GM12891 (cell line): ENCODE measurements at regions not wholly inside any gene's neighbourhood (a gene's known extent, or its start where the extent isn't known, plus 50 kb on each side); places are given as distances from the start of the nearest gene placed in this dataset.
"Not testable (repeated sequence)": the region's sequence is repeated elsewhere in the genome, so short reads cannot be mapped to it uniquely, and the experiment has no call there.

ENCODE experiments used
- DNase-seq: peaks from one replicate; pipeline ENCODE4 v3.0.0; 2011; ENCODE audit warnings: low spot score; ENCODE audit not compliant: insufficient read length
- FAIRE-seq: peaks from 2 replicates; lab custom pipeline; 2011; peaks lifted over from hg19 to GRCh38; lab: Jason Lieb, UNC
- PAX5 ChIP-seq: IDR thresholded peaks from 2 replicates; pipeline ENCODE4 v1.6.1; 2011; ENCODE audit warnings: low read length, moderate library complexity, mild to moderate bottlenecking; ENCODE audit not compliant: insufficient read depth, severe bottlenecking
- POLR2A ChIP-seq: IDR thresholded peaks from 2 replicates; pipeline ENCODE4 v1.6.1; 2011; ENCODE audit warnings: low read depth, low read length, control low read depth
- POLR2AphosphoS5 ChIP-seq: IDR thresholded peaks from 2 replicates; pipeline ENCODE4 v1.6.1; 2011; ENCODE audit warnings: low read depth, low read length, control low read depth
- POU2F2 ChIP-seq: IDR thresholded peaks from 2 replicates; pipeline ENCODE4 v1.6.1; 2011; ENCODE audit warnings: low read depth, mild to moderate bottlenecking, control low read depth, low read length, moderate library complexity
- SPI1 ChIP-seq: IDR thresholded peaks from 2 replicates; pipeline ENCODE4 v1.6.1; 2011; ENCODE audit warnings: low read depth, low read length, control low read depth
- TAF1 ChIP-seq: IDR thresholded peaks from 2 replicates; pipeline ENCODE4 v1.6.1; 2011; ENCODE audit warnings: low read depth, low read length, control low read depth

DNA sequence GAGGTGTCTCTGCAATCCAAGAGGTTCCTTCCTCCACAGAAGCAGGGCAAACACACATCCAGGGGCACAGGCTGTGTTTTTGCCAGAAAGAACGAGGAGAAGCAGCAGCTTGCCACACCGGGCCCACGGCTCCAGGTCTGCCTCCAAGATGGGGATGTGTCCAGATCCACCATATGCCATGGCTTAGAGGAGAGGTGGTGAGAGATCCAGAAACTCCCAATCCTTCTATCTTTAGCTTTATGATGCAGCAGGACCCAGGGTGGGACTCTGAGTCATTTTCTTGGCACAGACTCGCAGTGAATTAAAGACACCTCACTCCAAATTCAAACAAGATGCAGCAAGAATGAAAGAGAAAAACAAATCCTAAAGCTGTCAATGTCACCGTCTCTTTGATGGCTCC is 481.4 kb upstream of the TMEM132C start:
- no peak for DNase-seq
- no peak for TF ChIP-seq PAX5
- TF ChIP-seq TAF1, result no peak
- TF ChIP-seq POLR2AphosphoS5, result no peak
- TF ChIP-seq SPI1, result no peak
- TF ChIP-seq POU2F2, result no peak
- no peak for TF ChIP-seq POLR2A
- FAIRE-seq, result no peak

DNA sequence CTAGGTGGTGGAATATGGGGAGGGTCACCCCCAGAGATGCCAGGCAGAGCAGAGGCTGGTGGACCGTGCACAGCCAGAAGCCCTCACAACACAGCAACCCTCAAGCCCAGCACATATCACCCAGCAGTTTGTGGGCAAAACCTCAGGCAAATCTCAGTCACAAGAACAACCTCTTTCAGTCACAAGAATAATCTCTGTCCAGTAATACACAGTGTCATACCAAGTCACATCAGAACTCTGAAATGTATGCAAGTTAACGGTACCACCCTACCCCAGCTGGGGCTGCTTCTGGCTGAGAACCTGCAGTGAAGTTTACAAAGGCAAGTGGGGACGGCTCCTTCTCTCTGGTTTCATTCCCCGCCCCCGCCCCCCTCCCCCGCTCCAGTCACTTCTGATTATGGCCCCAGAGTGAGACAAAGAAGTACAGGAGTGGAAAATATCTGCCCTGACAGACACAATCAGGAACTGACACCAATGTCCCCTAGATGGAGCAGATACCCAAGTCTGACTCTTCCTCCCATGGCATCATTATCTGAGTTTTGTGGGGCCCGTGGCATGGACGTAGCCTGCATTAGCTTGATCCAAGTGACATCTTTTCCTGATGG is 480.9 kb upstream of the TMEM132C start:
- DNase-seq, result no peak

DNA sequence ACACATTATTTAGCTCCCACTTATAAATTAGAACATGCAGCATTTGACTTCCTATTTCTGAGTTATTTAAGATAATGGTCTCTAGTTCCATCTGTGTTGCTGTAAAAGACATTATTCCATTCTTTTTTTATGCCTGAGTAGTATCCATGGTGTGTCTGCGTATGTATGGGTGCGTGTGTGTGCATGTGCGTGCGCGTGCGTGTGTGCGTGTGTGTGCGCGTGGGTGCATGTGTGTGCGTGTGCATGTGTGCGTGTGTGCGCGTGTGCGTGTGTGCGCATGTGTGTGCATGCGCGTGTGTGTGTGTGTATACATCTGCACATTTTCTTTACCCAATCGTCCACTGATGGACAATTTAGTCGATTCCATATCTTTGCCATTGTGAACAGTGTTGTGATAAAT is 479.4 kb upstream of the TMEM132C start:
- FAIRE-seq (no peak), DNase-seq (no peak)
- TF ChIP-seq POLR2AphosphoS5 (no peak), SPI1 (no peak)

More for the DNA sequence above, 480.9 kb upstream of the TMEM132C start:
- TF ChIP-seq SPI1 (no peak), POU2F2 (no peak), PAX5 (no peak), POLR2AphosphoS5 (no peak), TAF1 (no peak), POLR2A (no peak)
- no peak for FAIRE-seq

DNA sequence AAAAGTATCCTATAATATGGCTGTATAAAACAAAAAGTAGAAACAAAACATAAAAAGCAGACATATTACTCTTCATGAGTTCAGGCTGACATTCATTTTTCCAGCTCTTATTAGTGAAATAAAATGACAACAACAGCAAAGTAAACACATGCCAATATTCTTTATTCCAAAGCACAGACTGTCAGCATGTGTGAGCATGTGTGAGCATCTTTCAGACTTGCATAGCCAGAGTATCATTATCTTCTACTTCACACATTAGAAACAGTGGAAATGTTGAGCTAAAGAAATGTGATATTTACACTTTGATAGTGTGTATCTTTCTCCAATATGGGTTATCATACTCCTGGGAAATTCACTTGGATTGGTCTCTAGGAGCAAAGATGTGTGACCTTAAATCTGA is 476.6 kb upstream of the TMEM132C start:
- no peak for TF ChIP-seq POLR2AphosphoS5
- no peak for TF ChIP-seq PAX5
- no peak for TF ChIP-seq SPI1
- no peak for TF ChIP-seq POLR2A
- no peak for TF ChIP-seq TAF1
- no peak for TF ChIP-seq POU2F2
- no peak for FAIRE-seq
- DNase-seq, result no peak

DNA sequence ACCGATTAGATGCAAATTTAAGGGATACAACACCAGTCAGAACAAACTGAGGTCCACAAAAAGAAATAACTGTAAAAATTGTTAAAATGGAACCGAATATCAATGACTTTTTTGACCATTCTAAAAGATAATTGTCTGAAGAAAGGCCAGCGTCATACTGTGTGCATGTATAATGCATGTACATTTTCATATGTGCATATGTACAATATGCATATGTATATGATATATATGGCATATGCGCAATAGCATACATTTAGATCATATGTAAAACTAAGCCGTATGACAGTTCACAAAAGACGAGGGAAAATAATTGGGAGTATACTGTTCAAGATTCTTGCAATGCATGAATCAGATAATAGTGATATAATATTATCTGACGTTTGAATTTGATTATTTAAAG is 475.8 kb upstream of the TMEM132C start:
- FAIRE-seq (no peak), DNase-seq (no peak)
- TF ChIP-seq SPI1, result no peak
- TF ChIP-seq POLR2AphosphoS5, result no peak
- no peak for TF ChIP-seq POU2F2
- no peak for TF ChIP-seq PAX5
- TF ChIP-seq POLR2A, result no peak
- TF ChIP-seq TAF1, result no peak

DNA sequence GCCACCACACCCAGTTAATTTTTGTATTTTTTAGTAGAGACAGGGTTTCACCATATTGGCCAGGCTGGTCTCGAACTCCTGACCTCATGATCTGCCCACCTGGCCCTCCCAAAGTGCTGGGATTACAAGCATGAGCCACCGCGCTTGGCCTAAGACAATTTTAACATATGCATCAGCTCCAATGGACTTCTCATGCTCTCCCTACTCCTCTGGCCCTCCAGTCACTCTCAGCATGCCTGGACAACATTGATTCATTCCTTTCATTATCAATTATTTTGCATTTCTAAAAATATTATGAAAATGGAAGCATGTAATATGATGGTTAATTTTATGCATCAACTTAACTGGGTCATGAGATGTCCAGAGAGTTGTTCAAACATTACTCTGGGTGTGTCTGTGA is 469.1 kb upstream of the TMEM132C start:
- no peak for TF ChIP-seq POLR2AphosphoS5
- TF ChIP-seq POLR2A, result no peak
- no peak for TF ChIP-seq SPI1
- TF ChIP-seq PAX5, result no peak
- TF ChIP-seq POU2F2, result no peak
- TF ChIP-seq TAF1, result no peak
- no peak for FAIRE-seq

DNA sequence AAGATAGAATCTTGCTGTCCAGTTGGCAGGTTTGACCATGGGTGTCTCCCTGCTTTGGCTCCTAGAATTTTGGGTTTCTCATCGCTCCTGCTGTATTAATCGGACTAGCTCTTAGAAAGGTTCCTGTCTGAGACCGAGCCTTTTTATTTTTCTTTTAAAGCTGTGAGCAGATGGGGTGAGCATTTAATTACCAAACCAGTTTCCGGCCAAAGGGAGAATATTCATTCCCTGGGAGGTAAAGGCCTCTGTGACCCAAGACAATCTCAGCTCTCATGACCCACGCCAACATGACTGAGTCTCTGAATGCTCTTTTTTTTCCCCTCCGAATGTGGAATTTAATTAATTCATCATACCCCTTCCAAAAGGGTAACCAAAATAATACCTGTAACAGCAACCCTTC is 464.7 kb upstream of the TMEM132C start:
- DNase-seq (no peak), FAIRE-seq (no peak)
- TF ChIP-seq PAX5 (no peak), POU2F2 (no peak), TAF1 (no peak), POLR2AphosphoS5 (no peak), POLR2A (no peak), SPI1 (no peak)

More for the DNA sequence above, 469.1 kb upstream of the TMEM132C start:
- no peak for DNase-seq

DNA sequence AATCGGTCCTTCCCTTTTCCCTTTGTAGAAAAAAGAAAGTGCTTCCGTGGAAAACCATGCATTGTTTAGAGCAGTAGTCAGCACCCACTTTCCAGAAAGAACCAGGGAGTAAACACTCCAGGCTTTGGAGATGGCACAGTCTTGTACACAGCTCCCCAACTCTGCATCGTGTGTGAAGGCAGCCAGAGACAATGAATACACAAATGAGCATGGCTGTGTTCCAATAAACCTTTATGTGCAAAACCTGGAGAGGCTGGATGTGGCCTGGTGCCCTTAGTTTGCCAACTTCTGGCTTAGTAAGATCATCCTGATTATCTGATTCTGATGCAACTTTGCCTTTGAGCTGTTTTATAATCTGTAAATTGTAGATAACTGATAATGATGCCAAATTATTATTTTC is 463.4 kb upstream of the TMEM132C start:
- no peak for FAIRE-seq
- TF ChIP-seq TAF1 (no peak), POLR2A (no peak), SPI1 (no peak), PAX5 (no peak), POU2F2 (no peak), POLR2AphosphoS5 (no peak)
- no peak for DNase-seq

DNA sequence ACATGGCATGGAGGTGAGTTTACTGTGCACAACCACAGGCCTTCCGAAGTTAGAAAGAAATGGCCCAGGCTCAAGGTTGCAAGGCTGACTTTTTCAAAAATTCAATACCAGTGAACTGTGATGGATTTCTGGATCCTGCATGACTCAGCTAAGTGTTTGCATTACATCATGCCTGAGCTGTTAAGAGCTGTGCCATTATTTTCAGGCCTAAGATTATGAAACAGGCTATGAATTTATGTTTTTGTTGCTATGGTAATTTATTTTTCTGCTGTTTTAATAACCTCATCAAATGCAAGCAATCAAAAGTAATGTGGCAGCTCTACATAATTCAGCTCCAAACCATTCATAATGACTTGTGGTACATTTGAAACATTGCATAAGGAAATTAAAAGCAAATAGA is 457.7 kb upstream of the TMEM132C start:
- no peak for FAIRE-seq
- TF ChIP-seq TAF1, result no peak
- TF ChIP-seq SPI1, result no peak
- TF ChIP-seq POLR2AphosphoS5, result no peak
- TF ChIP-seq POU2F2, result no peak
- no peak for TF ChIP-seq PAX5
- no peak for TF ChIP-seq POLR2A
- DNase-seq, result no peak

DNA sequence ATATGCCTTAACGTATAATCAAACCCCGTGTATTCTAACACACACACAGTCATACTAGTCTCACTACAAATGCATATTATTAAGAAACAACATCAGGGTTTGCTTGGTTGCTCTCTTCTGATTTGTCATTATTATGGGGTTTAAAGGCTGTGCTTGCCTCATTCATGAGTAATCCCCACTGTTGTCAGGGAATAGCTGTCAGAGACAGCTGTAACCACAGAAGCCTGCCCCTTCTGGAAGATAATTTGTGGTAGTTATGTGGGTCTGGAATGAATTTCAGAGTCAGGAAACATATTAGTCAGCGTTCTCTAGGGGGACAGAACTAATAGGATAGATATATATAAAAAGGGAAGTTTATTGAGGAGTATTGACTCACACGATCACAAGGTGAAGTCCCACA is 456.9 kb upstream of the TMEM132C start:
- TF ChIP-seq TAF1 (no peak), POLR2A (no peak), PAX5 (no peak), POLR2AphosphoS5 (no peak), POU2F2 (no peak), SPI1 (no peak)
- FAIRE-seq (no peak), DNase-seq (no peak)

DNA sequence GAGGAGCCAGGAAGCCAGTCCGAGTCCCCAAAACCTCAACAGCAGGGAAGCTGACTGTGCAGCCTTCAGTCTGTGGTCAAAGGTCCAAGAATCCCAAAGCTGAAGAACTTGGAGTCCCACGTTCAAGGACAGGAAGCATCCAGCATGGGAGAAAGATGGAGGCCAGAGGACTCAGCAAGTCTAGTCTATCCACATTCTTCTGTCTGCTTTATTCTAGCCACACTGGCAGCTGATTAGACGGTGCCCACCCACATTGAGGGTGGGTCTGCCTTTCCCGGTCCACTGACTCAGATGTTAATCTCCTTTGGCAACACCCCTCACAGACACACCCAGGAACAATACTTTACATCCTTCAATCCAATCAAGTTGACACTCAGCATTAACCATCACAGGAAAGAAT is 456.5 kb upstream of the TMEM132C start:
- FAIRE-seq, result not testable (repeated sequence)

DNA sequence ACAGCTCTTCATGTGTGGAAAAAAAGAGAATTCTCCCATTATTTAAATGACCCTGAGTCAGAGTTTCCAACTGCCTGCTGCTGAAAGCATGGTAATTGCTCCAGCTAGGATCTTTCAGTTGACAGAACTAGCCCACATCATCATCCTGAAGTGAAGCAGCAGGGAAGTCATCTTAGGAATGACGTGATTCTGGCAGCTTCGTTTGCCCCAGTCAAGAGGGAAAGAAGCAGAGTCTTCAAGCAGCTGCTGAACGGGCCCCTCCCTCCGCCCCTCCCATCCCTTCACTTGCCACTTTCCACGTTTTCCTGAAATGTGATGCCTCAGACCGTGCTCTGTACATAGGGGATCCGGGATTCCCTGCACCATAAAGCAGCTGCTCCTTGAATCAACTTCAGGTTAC is 455.0 kb upstream of the TMEM132C start:
- no peak for TF ChIP-seq POLR2AphosphoS5
- TF ChIP-seq PAX5, result no peak
- TF ChIP-seq POLR2A, result no peak
- no peak for TF ChIP-seq SPI1
- no peak for TF ChIP-seq POU2F2
- no peak for TF ChIP-seq TAF1
- FAIRE-seq (no peak), DNase-seq (no peak)

More for the DNA sequence above, 456.5 kb upstream of the TMEM132C start:
- not testable (repeated sequence) for DNase-seq
